ENCODE measurements at regions not wholly inside any gene's neighbourhood (a gene's known extent, or its start where the extent isn't known, plus 50 kb on each side); places are given as distances from the start of the nearest gene placed in this dataset.

DNA sequence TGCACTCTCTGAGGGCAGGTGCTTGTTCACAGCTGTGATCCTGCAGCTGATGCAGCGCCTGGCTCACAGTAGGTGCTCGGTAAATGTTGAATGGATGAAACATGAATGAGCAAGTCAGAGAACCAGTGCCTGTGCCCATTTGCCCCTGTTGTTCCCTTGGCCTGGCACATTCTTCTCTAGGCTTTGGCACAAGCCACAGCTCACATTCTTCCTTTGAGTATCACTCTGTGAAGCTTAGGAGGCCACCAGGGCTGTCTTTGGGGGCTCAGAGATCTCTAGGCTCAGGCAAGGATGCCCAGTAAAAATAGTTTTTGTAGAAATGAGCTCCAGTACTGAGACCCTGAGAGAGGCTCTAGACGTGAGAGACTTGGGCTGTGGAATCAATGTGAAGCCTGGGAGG is 144.6 kb upstream of the NAV2 start:
- TF ChIP-seq CTCF (IDR thresholded peaks at IDR 0.05) (no peak), REST (IDR thresholded peaks at IDR 0.05; ENCODE audit: insufficient read depth in 1 of 2, low read depth in 2 of 2, low read length in 1 of 2) (no peak)
